Epithelial cell of proximal tubule (primary cell): ENCODE measurements at regions not wholly inside any gene's neighbourhood (a gene's known extent, or its start where the extent isn't known, plus 50 kb on each side); places are given as distances from the start of the nearest gene placed in this dataset.

Source experiments
- DNase-seq: peaks from one replicate; pipeline ENCODE4 v3.0.0-alpha.2; 2011; ENCODE audit warnings: low read depth
- H3K4me3 ChIP-seq: 2 replicates; pipeline ENCODE4 v1.5.1; 2011; ENCODE audit warnings: low read depth, mild to moderate bottlenecking, low read length
- TF ChIP-seq, protein P1 (sequence below): conservative IDR thresholded peaks from 2 replicates; pipeline ENCODE4 v1.5.1; 2012; ENCODE audit warnings: low read depth, mild to moderate bottlenecking, low read length

DNA sequence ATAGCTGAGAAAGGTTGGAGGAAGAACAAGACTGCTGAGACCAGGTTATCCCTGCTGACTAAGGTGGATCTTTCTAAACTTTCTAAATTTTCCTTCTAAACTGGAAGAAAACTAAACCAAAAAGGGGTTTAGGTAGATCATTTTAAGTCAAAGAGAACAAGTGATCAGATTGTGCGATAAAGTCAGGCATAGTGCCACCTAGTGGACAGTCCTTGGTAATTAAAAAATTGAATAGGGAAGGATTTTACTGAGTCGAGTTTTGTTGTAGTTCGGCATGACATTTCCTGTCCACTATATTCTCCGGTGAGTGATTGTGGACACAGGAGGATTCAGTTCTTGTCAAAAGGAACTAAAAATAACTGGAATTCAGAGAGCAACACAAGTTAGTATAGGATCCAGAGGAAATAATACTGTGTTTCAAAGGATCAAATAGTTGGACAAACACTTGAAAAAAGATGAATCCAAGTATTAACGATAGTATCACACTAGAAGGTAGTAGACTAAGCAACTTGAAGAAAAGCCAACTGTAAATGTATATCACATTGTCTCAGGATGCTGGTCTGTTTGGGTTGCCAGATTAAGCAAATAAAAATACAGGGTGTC, 1236.4 kb downstream of the FAM181B start:
- no peak overlapping the region for H3K4me3 ChIP-seq
- DNase-seq, result peak; percentile 7
- TF ChIP-seq, protein P1, sequence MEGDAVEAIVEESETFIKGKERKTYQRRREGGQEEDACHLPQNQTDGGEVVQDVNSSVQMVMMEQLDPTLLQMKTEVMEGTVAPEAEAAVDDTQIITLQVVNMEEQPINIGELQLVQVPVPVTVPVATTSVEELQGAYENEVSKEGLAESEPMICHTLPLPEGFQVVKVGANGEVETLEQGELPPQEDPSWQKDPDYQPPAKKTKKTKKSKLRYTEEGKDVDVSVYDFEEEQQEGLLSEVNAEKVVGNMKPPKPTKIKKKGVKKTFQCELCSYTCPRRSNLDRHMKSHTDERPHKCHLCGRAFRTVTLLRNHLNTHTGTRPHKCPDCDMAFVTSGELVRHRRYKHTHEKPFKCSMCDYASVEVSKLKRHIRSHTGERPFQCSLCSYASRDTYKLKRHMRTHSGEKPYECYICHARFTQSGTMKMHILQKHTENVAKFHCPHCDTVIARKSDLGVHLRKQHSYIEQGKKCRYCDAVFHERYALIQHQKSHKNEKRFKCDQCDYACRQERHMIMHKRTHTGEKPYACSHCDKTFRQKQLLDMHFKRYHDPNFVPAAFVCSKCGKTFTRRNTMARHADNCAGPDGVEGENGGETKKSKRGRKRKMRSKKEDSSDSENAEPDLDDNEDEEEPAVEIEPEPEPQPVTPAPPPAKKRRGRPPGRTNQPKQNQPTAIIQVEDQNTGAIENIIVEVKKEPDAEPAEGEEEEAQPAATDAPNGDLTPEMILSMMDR, result peak; percentile 73

- H3K4me3 ChIP-seq, result no peak overlapping the region
- DNase-seq, result no peak
- TF ChIP-seq, protein P1, result no peak
Observed at GRCh38 chr11:81496601-81497000, 1237.1 kb downstream of the FAM181B start.

DNA sequence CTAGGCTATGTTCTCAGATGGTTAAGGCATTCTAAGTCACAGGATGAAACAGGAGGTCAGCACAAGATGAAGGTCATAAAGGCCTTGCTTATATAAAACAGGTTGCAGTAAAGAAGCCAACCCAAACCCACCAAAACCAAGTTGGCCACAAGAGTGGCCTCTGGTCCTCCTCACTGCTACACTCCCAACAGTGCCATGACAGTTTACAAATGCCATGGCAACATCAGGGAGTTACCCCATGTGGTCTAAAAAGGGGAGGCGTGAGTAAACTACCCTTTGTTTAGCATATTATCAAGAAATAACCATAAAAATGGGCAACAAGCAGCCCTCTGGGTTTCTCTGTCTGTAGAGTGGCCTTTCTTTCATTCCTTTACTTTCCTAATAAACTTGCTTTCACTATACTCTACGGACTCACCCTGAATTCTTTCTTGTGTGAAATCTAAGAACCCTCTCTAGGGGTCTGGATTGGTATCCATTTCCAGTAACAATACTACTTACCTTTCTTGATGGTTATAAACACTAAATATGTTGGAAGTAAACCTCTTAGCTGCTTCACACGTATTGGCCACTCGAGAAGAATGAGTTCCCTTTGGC, 1237.9 kb downstream of the FAM181B start:
- TF ChIP-seq, protein P1, result no peak
- DNase-seq, result no peak
- H3K4me3 ChIP-seq, result no peak overlapping the region

DNA sequence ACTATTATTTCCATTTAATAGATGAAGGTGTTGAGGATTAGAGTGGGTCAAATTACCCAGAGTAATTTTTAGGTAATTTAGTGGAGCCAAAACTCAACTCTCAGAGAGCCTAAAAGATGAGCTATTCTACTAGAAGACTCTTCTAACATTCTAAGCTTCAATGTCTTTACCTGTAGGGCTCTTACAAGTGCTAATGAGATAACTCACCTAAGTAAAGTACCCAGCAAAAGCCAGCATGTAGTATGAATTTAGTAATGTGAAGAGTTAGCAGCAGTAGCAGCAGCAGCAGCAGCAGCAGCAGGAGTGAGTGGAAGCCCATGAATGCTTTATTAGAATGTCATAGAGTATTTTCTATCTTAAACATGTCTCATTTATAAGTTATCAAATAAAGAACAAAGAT, 1239.2 kb downstream of the FAM181B start:
- DNase-seq, result no peak
- TF ChIP-seq, protein P1, result no peak
- H3K4me3 ChIP-seq, result no peak overlapping the region

GRCh38 chr11:81492923-81493445, 1240.7 kb downstream of the FAM181B start:
- TF ChIP-seq, protein P1, result no peak
- no peak for DNase-seq
- H3K4me3 ChIP-seq, result no peak overlapping the region

- H3K4me3 ChIP-seq, result no peak overlapping the region
- TF ChIP-seq, protein P1, result no peak
- no peak for DNase-seq
Observed at GRCh38 chr11:81487109-81487508, 1246.6 kb downstream of the FAM181B start.

DNA sequence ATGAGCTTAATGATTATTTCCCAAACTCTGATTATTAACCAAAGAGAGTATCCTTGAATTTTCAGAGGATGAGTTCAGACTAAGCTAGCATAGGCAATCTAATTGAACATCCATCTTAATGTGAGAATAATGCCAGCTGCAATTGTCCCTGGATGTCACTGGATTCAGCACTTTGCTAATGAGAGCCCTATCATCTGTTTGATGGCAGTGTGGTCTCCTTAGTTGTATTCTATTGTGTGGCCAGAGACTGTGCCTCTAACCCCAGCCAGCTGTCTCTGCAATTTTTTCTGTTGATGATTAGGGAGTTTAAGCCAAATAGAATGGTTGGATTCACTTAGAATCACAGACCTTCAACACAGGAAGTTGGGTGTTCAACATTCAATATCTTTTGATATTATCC, 1249.5 kb downstream of the FAM181B start:
- no peak for DNase-seq
- TF ChIP-seq, protein P1, result no peak
- H3K4me3 ChIP-seq, result no peak overlapping the region
